ENCODE measurements at regions not wholly inside any gene's neighbourhood (a gene's known extent, or its start where the extent isn't known, plus 50 kb on each side); places are given as distances from the start of the nearest gene placed in this dataset.

DNA sequence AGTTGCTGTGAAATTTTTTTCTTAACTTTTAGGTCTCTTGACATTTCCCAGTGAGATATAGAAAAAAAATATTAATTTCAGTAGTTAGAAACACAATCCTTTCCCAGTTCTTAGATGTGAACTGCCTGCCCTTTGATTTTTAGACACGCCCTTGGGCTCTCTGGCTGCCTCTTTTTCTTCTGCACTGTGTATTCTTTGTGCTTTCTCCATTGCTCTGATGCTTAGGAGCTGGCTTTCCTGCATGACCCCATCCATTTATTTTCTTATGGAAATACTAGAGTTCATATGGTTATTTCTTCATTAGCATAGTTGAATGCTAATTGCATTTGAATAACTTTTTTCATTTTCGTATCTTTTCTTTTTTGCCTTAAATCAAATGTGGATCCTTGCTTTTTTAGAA, 224.9 kb upstream of the SMIM31 start:
- TF ChIP-seq, protein P1, sequence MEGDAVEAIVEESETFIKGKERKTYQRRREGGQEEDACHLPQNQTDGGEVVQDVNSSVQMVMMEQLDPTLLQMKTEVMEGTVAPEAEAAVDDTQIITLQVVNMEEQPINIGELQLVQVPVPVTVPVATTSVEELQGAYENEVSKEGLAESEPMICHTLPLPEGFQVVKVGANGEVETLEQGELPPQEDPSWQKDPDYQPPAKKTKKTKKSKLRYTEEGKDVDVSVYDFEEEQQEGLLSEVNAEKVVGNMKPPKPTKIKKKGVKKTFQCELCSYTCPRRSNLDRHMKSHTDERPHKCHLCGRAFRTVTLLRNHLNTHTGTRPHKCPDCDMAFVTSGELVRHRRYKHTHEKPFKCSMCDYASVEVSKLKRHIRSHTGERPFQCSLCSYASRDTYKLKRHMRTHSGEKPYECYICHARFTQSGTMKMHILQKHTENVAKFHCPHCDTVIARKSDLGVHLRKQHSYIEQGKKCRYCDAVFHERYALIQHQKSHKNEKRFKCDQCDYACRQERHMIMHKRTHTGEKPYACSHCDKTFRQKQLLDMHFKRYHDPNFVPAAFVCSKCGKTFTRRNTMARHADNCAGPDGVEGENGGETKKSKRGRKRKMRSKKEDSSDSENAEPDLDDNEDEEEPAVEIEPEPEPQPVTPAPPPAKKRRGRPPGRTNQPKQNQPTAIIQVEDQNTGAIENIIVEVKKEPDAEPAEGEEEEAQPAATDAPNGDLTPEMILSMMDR (IDR thresholded peaks at IDR 0.05), result no peak
- TF ChIP-seq POLR2A (IDR thresholded peaks at IDR 0.05), result no peak
